Parathyroid adenoma (tissue), 2 donors: ENCODE measurements at regions not wholly inside any gene's neighbourhood (a gene's known extent, or its start where the extent isn't known, plus 50 kb on each side); places are given as distances from the start of the nearest gene placed in this dataset.
"Not testable (repeated sequence)": the region's sequence is repeated elsewhere in the genome, so short reads cannot be mapped to it uniquely, and the experiment has no call there.

ENCODE experiments used
- H2AFZ ChIP-seq: fragments of 300-600 bp; sonication (generic); one replicate; pipeline ENCODE4 v1.7.0; 2017; ENCODE audit warnings: antibody characterized with exemption, mild to moderate bottlenecking
- H3K27ac ChIP-seq: fragments of 300-600 bp; sonication (generic); one replicate; pipeline ENCODE4 v1.7.0; 2017
- H3K27me3 ChIP-seq: fragments of 300-600 bp; sonication (generic); one replicate; pipeline ENCODE4 v1.7.0; 2017; ENCODE audit warnings: low read length; ENCODE audit not compliant: control insufficient read depth, insufficient read depth
- H3K36me3 ChIP-seq: fragments of 300-600 bp; sonication (generic); one replicate; pipeline ENCODE4 v1.7.0; 2017; ENCODE audit warnings: low read length; ENCODE audit not compliant: control insufficient read depth, insufficient read depth
- H3K4me1 ChIP-seq: fragments of 300-600 bp; sonication (generic); one replicate; pipeline ENCODE4 v1.7.0; 2017; ENCODE audit warnings: control low read depth
- H3K4me2 ChIP-seq: fragments of 300-600 bp; sonication (generic); one replicate; pipeline ENCODE4 v1.7.0; 2017; ENCODE audit warnings: low read length
- H3K4me3 ChIP-seq: fragments of 300-600 bp; sonication (generic); one replicate; pipeline ENCODE4 v1.7.0; 2017; ENCODE audit warnings: low read depth, low read length
- H3K79me2 ChIP-seq: fragments of 300-600 bp; sonication (generic); one replicate; pipeline ENCODE4 v1.7.0; 2017; ENCODE audit warnings: control low read depth
- H3K9ac ChIP-seq: fragments of 300-600 bp; sonication (generic); one replicate; pipeline ENCODE4 v1.7.0; 2017; ENCODE audit warnings: mild to moderate bottlenecking
- H3K9me3 ChIP-seq: fragments of 300-600 bp; sonication (generic); one replicate; pipeline ENCODE4 v1.7.0; 2017; ENCODE audit warnings: low read length; ENCODE audit not compliant: control insufficient read depth
- TF ChIP-seq, protein P1 (sequence below): fragments of 300-600 bp; sonication (generic); IDR thresholded peaks from one replicate; pipeline ENCODE4 v1.7.0; 2017; ENCODE audit warnings: antibody characterized with exemption, mild to moderate bottlenecking
- donor health status: primary hyperparathyroidism.

- H2AFZ ChIP-seq = no peak overlapping the region
Observed at GRCh38 chr12:46698003-46698402, 127.8 kb downstream of the SLC38A4 start.

DNA sequence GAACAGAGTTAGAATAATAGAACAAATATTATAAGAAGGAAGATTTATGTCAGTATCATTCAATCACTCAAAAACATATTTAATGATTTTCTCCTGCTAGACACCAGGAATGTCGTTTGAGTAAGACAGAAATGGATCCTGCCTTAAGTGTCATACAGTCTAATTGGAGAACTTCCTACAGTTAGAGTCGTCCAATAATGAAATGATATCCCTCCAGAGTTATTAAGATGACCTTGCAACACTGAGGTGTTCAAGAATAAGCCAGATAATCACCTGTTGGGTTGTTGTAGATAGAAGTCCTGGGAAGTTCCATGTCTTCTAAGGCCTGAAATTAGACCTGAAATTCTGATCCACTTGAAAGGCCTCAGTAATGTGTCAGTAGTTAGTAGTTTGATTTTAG lies 132.3 kb downstream of the SLC38A4 start:
- H3K4me3 ChIP-seq = no peak overlapping the region
- H2AFZ ChIP-seq = no peak overlapping the region
- no peaks in the 10 kb centered on the region for H3K9me3 ChIP-seq
- no peaks in the 10 kb centered on the region for H3K36me3 ChIP-seq
- no peaks in the 10 kb centered on the region for H3K79me2 ChIP-seq
- no peak overlapping the region for H3K27ac ChIP-seq
- H3K4me2 ChIP-seq = no peak overlapping the region
- H3K4me1 ChIP-seq = no peaks in the 10 kb centered on the region
- no peaks in the 10 kb centered on the region for H3K27me3 ChIP-seq
- no peak overlapping the region for H3K9ac ChIP-seq
- TF ChIP-seq, protein P1, sequence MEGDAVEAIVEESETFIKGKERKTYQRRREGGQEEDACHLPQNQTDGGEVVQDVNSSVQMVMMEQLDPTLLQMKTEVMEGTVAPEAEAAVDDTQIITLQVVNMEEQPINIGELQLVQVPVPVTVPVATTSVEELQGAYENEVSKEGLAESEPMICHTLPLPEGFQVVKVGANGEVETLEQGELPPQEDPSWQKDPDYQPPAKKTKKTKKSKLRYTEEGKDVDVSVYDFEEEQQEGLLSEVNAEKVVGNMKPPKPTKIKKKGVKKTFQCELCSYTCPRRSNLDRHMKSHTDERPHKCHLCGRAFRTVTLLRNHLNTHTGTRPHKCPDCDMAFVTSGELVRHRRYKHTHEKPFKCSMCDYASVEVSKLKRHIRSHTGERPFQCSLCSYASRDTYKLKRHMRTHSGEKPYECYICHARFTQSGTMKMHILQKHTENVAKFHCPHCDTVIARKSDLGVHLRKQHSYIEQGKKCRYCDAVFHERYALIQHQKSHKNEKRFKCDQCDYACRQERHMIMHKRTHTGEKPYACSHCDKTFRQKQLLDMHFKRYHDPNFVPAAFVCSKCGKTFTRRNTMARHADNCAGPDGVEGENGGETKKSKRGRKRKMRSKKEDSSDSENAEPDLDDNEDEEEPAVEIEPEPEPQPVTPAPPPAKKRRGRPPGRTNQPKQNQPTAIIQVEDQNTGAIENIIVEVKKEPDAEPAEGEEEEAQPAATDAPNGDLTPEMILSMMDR = no peak

More at GRCh38 chr12:46698003-46698402, 127.8 kb downstream of the SLC38A4 start:
- Histone ChIP-seq H3K4me3 (no peak overlapping the region), H3K79me2 (no peaks in the 10 kb centered on the region), H3K4me1 (no peaks in the 10 kb centered on the region), H3K27ac (no peak overlapping the region), H3K36me3 (no peaks in the 10 kb centered on the region), H3K9ac (no peak overlapping the region), H3K27me3 (no peaks in the 10 kb centered on the region), H3K4me2 (no peak overlapping the region), H3K9me3 (no peaks in the 10 kb centered on the region)
- TF ChIP-seq, protein P1 = no peak

DNA sequence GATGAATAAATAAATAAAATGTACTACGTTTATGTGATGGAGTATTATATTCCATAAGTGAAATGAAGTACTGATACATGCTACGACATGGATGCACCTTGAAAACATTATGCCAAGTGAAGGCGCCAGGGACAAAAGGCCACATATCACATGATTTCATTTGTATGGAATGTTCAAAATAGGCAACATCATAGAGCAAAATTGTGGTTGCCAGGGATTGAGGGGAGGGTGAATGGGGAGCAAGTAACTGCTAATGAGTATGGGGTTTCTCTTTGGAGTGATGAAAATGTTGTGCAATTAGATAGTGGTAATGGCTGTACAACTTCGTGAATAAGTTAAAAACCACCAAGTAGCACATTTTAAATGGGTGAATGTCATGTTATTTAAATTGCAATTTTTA lies 132.8 kb downstream of the SLC38A4 start:
- Histone ChIP-seq H3K4me3 (no peak overlapping the region), H3K9ac (no peak overlapping the region), H2AFZ (no peak overlapping the region), H3K4me1 (no peaks in the 10 kb centered on the region), H3K27ac (no peak overlapping the region), H3K9me3 (no peaks in the 10 kb centered on the region), H3K36me3 (no peaks in the 10 kb centered on the region), H3K27me3 (no peaks in the 10 kb centered on the region), H3K4me2 (no peak overlapping the region), H3K79me2 (no peaks in the 10 kb centered on the region)
- TF ChIP-seq, protein P1 = no peak

DNA sequence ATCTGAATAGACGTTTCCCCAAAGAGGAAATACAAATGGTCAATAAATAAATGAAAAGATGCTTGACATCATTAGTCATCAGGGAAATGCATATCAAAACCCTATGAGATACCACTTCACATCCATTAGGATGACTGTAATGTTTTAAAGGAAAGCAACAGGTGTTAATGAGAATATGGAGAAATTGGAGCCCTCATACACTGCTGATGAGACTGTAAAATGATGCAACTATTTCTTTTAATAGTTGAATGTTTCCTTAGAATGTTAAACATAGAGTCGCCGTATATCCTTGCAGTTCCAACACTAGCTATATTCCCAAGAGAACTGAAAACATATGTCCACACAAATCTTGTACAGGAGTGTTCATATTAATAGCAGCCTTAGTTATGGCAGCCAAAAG lies 133.2 kb downstream of the SLC38A4 start:
- TF ChIP-seq, protein P1 = no peak
- H3K9ac ChIP-seq = no peak overlapping the region
- no peaks in the 10 kb centered on the region for H3K79me2 ChIP-seq
- no peak overlapping the region for H3K27ac ChIP-seq
- H3K4me2 ChIP-seq = no peak overlapping the region
- no peaks in the 10 kb centered on the region for H3K27me3 ChIP-seq
- H3K4me1 ChIP-seq = no peaks in the 10 kb centered on the region
- no peak overlapping the region for H3K4me3 ChIP-seq
- H3K9me3 ChIP-seq = no peaks in the 10 kb centered on the region
- H2AFZ ChIP-seq = no peak overlapping the region
- H3K36me3 ChIP-seq = no peaks in the 10 kb centered on the region

DNA sequence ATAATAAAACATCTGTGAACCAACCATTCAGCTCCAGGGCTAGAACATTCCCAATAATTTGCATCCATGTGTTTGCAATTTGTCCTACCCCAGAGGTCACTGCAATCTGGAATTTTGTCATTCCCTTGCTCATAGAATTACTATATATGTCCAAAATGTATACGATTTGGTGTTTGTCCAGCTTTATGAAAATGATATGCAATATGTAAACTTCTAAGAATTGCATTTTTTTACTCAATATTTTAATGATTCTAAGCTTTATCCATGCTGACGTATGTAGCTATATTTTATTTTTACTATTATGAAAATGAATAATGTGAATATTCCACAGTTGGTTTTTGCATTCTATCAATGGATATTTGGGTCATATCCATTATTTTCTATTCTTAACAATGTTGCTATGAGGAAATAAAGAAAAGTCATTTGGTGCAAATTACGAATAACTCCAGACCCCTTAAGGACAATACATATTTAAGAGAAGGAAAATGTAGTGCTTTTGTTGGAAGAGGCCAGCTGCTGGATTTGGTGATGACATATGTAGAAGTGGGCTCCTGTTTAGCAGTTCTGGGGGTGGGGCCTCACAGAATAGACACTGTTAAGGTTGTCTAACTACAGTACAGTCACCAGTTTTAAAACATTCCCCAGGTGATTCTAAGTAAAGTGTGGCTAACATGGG lies 139.4 kb downstream of the SLC38A4 start:
- no peaks in the 10 kb centered on the region for H3K27me3 ChIP-seq
- no peak overlapping the region for H3K9ac ChIP-seq
- TF ChIP-seq, protein P1 = no peak
- H3K4me2 ChIP-seq = no peak overlapping the region
- no peaks in the 10 kb centered on the region for H3K9me3 ChIP-seq
- no peak overlapping the region for H3K4me3 ChIP-seq
- peaks cover 7% of the 10 kb centered on the region for H3K4me1 ChIP-seq
- H3K27ac ChIP-seq = no peak overlapping the region
- H3K36me3 ChIP-seq = no peaks in the 10 kb centered on the region
- no peak overlapping the region for H2AFZ ChIP-seq
- H3K79me2 ChIP-seq = no peaks in the 10 kb centered on the region

GRCh38 chr12:46684243-46684642 lies 141.6 kb downstream of the SLC38A4 start:
- H3K4me3 ChIP-seq, H3K27me3 ChIP-seq, H3K4me2 ChIP-seq, H3K9me3 ChIP-seq, H3K9ac ChIP-seq, H3K36me3 ChIP-seq, H3K4me1 ChIP-seq, H2AFZ ChIP-seq, H3K27ac ChIP-seq, H3K79me2 ChIP-seq: not testable (repeated sequence)
